A172 (cell line): ENCODE measurements at regions not wholly inside any gene's neighbourhood (a gene's known extent, or its start where the extent isn't known, plus 50 kb on each side); places are given as distances from the start of the nearest gene placed in this dataset.

Experiments
- DNase-seq: peaks from one replicate; pipeline ENCODE4 v3.0.0-alpha.2; 2015; ENCODE audit warnings: low spot score

GRCh38 chr13:79668201-79668752 is 187.3 kb downstream of the NDFIP2 start:
- DNase-seq = no peak

DNA sequence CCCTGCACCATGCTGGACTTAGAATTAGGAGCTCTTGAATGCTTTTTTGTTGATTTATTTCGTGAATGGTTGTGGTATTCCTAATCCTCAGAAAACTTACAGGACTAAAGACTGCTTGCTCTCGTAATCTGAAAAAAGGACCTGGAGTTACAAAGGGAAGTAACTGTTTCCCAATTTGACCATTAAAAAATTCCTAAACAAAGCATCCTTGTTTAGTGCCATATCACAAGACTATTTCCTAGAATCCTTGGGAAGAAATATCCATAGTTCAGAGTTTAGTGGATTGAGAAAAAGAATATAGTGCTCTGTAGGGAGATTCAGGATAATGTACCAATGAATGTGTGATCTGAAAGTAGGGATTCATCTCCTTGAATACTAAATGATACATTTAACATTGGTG is 186.8 kb downstream of the NDFIP2 start:
- DNase-seq = no peak

- DNase-seq = no peak
Observed at GRCh38 chr13:79663977-79664636, 183.2 kb downstream of the NDFIP2 start.

- DNase-seq = no peak
Observed at GRCh38 chr13:79663435-79663834, 182.5 kb downstream of the NDFIP2 start.

GRCh38 chr13:79662882-79663281 is 181.9 kb downstream of the NDFIP2 start:
- peak; percentile 34 for DNase-seq

GRCh38 chr13:79660361-79660760 is 179.4 kb downstream of the NDFIP2 start:
- DNase-seq = no peak

DNA sequence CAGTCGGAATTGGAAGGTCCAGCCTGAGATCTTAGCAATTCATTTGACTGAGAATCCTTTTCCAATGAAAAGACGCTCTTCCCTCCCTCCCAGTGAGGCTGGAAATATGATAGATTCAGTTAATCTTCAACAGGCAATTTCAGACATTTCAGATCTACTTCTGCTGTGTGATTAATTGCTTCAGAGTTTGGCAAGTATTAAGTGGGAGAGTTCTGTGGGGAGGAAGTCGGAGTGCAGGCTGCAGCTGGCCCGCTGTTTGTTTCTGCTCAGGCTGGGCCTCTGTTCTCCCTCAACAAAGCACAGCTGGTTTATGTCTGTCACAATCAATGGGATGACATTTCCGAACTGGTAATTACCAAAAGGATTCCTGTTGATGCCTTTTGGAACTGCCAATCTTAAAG is 178.2 kb downstream of the NDFIP2 start:
- no peak for DNase-seq

DNA sequence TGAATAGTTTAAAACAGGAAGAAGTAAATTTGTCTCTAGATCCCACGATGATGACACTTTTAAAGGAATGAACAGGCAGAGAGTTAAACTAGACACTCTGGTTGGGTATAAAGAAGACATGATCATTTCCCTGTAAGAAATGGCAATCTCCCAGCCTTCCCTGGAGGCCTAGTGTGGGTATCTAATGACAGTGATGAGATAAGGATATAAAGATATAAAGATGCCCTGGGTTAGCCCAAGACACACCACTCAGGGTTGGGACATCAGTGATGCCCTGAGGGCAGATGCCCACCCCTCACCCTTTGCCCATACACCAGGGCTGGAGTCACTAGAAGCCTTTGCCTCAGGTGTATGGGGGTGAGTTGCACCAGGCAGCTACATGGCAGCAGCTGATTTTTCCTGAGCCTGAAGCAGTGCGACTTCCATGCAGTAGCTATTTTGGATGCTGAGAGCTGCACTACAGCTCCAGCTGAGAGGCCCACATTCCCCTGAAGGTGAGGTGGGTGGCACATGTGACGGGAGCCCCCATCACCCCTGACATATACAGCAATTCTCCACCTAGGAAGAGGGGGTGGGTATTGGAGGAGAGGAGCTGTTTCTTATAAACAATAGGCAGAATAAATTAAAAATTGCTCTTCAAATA is 177.5 kb downstream of the NDFIP2 start:
- DNase-seq = no peak

- no peak for DNase-seq
Observed at GRCh38 chr13:79655509-79655908, 174.6 kb downstream of the NDFIP2 start.

DNA sequence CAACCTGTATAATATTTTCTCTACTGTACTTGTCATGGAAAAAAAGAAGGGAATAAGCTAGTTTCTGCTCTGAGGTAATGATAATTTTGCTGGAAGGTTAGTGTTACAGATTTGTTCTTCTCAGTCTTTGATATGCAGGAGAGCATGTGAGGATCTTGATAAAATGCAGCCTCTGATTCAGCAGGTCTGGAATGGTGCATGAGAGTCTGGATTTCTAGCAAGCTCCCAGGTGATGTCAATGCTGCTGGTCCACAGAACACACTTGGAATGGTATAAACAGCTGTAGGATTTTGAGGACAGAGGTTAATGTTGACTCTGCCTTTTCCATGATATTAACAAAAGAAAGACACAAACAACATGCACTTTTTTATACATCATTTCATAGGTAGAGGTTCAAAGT is 173.6 kb downstream of the NDFIP2 start:
- no peak for DNase-seq

DNA sequence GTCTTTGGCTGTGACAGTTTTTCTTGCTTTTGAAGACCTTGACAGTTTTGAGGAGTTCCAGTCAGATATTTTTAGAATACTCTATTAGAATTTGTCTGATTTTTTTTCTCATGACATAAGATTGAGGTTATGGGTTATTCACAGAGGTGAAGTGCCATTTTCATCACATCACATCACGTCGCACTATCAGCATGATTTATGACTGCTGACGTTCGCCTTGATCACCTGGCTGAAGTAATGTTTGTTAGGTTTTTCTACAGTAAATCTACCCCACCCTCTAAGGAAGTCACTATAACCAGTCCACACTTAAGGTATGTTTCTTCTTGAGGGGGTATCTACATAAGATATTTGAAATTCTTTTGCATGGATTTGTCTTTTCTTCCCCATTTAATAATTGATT is 169.7 kb downstream of the NDFIP2 start:
- no peak for DNase-seq

DNA sequence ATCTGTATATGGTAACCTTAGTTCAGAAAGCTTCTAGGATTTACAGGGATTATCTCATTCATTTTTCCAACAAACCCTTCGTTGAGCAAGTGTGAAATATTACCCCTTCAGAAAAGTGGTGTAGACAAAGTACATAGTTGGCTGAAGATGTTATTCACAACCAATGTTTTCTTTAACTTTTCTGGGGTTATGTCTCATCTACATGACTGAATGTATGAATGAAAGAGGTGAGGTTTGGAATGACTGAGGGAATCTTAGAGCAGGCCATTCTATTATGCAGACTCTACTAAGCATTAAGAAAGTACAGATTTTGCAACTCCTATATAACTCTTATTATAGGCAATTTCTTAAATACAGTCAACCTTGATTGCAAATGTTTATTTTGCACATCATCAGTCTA is 167.2 kb downstream of the NDFIP2 start:
- DNase-seq = no peak

- no peak for DNase-seq
Observed at GRCh38 chr13:79647533-79647932, 166.6 kb downstream of the NDFIP2 start.

DNA sequence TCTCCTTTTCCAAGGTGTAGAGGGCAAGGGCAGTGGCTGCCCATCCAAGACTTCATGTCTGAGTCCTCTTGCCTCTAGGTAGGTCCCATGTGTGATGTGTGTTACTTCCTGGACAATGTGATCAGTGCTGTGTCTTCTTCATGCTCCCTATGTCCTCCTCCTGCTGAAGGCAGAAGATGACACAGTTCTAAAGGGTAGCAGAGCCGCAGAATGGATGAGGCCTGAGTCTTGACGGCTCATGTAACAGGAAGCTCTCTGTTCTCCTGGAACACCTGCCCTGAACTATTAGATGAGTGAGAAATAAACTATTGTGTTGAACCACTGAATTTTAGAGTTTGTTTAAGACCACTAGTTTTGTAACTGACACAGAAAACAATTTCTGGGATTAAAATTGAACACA is 165.9 kb downstream of the NDFIP2 start:
- no peak for DNase-seq

DNA sequence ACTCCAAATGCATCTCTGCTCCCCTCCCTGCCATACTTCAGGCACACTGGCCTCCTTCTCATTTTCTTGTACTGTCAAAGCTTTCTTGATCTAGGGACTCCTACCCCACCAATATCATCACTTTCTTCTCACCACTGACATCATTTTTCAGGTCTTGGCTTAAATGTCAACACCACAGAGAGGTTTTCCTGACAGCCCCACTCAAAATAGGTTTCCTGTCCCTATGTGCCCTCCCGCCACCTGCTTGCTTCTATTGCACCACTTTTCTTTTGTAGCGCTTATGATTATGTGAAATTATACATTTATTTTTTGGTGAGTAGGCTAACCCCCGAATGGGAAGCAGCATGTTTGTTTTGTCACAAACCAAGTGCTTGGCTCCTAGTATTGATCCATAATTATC is 164.6 kb downstream of the NDFIP2 start:
- DNase-seq = no peak

GRCh38 chr13:79642596-79642995 is 161.6 kb downstream of the NDFIP2 start:
- DNase-seq = no peak

- no peak for DNase-seq
Observed at GRCh38 chr13:79637133-79637763, 156.3 kb downstream of the NDFIP2 start.

DNA sequence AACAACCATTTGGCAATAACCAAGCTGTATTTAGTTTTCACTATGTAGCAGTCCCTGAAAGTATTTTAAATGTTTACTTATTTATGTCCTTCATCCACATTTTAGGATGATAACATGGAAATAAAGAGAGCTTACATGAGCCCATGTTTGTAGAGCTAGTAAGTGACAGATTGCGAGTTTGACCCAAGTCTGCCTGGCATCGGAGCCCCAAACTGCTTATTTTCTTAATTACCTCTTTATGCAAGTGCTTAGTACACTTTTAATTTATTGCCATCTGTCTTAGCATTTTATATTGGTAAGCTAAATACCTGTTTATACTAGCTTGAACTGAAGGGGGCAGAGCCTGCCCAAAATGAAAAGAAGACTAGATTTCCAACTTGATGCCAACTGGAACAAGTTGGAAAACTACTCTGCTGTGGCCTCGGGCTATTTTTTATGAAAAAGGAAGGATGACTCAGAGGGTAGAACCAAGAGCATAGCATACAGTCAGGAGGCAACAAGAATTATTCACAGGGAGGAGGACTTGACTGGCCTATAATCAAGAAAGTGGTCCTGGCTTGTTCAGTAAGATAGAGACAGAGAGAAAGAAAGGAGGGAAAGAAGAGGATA is 150.2 kb downstream of the NDFIP2 start:
- peak; percentile 88 for DNase-seq

DNA sequence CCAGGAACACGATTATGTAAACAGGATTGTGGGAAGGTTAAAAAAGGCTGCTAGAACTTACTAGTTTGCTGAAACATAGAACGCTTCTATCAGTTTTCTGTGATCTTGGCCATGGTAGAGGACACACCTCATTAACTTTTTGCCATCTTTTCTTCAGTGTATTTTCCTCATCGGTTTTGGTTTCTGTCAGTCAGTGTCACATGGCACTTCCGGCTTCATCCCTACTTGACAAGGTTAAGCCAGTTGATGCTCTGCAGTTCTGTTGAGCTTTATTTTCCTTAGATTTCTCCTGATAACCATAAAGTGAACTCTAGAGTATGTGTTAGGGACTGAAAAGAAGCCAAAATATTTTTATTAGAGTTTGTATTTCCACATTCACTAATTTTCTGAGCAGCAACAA is 147.5 kb downstream of the NDFIP2 start:
- DNase-seq = no peak

DNA sequence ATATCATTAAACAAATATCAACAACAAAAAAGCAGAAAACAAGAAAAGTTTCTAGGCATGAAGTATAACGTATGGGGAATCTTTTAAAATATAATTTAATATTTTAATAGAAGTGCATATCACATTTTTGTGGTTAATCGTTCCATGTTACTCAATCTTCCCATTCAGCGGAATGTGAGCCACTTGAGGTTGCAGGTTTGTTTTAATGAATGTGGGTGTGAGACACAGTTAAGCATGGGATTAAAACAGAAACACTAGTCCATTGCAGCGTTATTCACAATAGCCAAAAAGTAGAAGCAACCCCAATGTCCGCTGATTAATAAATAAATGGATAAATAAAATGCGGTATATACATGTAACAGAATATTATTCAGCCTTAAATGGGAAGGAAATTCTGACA is 146.0 kb downstream of the NDFIP2 start:
- DNase-seq = no peak

- DNase-seq = no peak
Observed at GRCh38 chr13:79625517-79625916, 144.6 kb downstream of the NDFIP2 start.

GRCh38 chr13:79621902-79622301 is 140.9 kb downstream of the NDFIP2 start:
- no peak for DNase-seq

DNA sequence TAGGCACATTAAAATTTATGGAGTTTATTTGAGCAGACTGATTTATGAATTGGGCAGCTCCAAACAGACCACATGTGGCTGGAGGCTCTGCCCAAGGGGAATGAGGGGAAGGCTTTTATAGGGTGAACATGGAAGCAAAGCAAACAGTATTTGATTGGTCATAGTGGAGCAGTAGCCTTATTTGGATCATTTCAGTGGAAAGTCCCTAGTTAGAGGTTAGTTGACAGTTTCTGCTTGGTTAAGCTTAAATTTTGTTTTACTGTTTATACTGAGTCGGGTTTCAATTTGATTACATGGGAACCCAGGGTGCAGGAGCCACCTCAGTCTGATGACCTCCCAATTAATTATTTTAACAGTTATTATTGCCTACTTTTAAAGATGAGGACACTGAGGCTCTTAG is 140.5 kb downstream of the NDFIP2 start:
- DNase-seq = no peak
